Left renal cortex interstitium (tissue), 4 donors: ENCODE measurements at regions not wholly inside any gene's neighbourhood (a gene's known extent, or its start where the extent isn't known, plus 50 kb on each side); places are given as distances from the start of the nearest gene placed in this dataset.
A peak's percentile ranks its signal among the peaks of the same experiment; 100 is the strongest.
"Not testable (repeated sequence)": the region's sequence is repeated elsewhere in the genome, so short reads cannot be mapped to it uniquely, and the experiment has no call there.

ENCODE experiments used
- DNase-seq, 4 donors: peaks; one replicate each; pipeline ENCODE4 v3.0.0-alpha.2; 2013; ENCODE audit warnings: low read depth in 4 of 4, low spot score in 2 of 4, missing footprints in 1 of 4

- DNase-seq: no peak
Measured at GRCh38 chr9:135192686-135193085, 105.2 kb downstream of the OLFM1 start.

GRCh38 chr9:135195975-135196374 lies 108.5 kb downstream of the OLFM1 start:
- DNase-seq: not testable (repeated sequence)

DNA sequence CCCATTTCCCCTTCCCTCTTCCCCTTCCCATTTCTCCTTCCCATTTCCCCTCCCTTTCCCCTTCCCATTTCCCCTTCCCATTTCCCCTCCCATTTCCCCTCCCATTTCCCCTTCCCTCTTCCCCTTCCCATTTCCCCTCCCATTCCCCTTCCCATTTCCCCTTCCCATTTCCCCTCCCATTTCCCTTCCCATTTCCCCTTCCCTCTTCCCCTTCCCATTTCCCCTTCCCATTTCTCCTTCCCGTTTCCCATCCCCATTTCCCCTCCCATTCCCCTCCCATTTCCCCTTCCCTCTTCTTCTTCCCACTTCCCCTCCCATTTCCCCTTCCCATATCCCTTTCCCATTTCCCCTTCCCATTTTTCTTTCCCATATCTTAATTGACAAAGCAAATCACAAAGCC lies 109.0 kb downstream of the OLFM1 start:
- no peak for DNase-seq

- no peak for DNase-seq
Measured at GRCh38 chr9:135198144-135198543, 110.7 kb downstream of the OLFM1 start.

DNA sequence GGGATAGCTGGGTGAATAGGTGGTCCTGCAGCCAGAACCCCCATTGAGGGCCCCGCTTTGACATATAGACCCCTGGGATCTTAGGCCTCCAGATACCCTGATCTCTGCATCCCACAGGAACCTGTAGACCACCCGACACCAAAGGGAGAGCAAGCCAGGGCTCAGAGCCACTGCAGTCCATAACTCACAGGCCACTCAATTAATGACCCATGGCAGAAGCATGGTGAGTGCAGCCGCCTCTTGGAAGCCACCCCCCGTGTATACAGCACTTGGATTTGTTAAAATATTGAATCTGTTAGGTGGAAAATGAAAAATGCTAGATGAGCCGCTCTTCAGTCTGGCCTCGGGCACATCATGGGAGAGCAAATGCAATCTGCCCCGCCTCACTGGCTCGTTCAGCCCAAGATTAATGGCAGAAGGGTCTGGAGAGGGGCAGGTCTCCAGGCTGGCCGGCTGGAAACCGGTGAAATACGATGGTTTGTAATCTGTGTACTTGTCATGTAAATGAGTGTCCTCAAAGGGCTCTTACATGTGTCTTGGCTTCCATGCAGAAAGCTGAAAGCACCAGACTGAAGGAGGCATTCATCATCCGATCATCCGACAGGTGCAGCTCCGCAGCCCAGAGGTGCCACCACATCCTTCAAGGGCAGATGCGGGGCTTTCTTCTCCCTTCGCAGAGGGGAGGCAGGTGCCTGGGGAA lies 111.3 kb downstream of the OLFM1 start:
- DNase-seq: no peak

DNA sequence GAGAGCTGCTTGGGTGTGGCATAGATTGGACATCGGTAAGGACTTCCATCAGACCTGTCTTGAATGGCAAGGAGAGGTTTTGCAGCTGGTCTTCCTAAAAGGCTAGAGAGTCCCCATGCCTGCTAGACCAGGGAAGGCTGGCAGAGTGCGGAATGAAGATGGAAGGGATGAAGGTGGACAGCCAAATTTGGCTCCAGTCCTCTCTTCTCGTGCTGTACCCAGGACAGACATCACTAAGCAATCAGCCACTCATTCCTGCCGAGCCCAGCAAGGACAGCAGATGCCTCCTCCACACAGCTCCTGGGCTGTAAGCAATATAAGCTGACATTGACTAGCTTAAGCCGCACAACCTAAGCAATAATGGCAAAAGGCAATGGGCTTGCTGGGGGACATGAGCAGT lies 112.0 kb downstream of the OLFM1 start:
- DNase-seq: no peak

DNA sequence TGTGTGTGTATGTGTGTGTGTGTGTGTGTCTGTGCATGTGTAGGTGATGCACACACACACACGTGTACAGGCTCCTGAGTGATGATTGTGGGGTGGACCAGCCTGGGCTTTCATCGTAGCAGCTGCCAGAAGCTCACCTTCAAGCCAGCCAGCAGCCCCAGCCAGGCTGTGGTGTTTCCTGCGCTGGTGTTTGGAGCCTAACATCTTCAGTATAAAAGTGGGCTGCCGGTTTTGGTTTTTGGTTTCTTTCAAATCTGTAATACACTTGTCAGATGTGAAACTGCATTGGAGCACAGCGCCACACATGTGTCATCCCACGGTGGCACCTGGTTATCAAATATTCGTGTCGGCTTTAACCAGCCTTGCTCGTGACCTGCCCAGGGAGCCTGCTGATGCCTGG lies 114.2 kb downstream of the OLFM1 start:
- DNase-seq: no peak

GRCh38 chr9:135204177-135204576 lies 116.7 kb downstream of the OLFM1 start:
- DNase-seq: no peak

GRCh38 chr9:135209136-135209535 lies 121.7 kb downstream of the OLFM1 start:
- no peak for DNase-seq

DNA sequence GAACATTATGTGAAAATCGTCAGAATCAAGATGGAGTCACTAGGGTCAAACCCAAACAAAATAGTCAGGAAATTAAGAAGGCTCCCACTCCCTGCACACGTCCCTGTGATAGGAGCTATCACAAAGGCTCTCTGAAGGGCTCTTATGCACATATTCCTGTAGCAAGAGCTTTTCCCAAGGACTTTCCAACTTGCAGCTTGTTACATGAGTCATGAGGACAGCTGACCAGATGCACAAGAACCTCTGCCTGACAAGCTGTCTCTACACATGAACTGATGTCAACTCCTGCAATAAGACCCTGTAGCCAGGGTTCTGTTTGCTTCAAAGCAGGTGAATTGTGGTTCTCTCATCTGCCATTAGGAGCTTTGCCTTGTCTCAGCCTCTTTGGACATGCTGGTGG lies 122.4 kb downstream of the OLFM1 start:
- no peak for DNase-seq

DNA sequence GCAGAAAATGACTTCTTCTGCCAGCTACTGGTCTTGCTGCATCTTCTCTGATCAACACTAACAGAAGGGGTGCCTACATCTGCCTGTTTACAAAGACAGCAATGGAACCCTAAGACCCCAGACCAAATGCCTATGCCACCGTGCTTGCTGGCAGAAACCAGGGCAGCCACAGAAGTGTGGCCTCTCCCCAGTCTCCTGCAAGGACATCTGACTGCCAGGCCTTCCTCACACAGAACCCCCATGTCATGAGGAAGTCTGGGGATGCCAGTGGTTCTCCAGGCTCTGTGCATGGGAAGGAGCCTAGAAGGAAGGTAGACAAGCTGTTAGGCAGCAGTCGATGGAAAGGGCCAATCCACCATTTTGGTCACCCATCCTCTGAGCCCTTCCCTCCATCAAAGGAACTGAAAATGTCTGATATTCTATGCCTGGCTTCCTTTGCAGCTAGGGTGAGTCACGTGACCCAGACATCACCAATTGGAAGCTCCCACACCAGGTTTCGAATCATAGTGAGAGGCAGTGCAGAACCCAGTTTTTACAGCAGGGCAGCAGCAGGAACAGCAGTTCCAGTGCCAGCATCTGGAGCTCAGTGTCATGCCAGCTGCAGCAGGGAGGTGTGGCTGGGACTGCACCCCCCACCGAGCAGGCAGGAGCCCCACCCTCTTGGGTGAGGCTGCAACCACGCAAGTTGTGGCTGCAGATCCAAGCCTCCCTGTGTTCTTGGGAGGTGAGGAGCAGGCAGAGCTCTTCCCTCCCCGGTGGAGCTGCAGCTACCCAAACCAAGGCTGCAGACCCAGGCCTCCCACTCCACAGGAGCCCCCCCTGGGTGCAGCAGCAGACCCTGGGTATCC lies 123.4 kb downstream of the OLFM1 start:
- DNase-seq: no peak

DNA sequence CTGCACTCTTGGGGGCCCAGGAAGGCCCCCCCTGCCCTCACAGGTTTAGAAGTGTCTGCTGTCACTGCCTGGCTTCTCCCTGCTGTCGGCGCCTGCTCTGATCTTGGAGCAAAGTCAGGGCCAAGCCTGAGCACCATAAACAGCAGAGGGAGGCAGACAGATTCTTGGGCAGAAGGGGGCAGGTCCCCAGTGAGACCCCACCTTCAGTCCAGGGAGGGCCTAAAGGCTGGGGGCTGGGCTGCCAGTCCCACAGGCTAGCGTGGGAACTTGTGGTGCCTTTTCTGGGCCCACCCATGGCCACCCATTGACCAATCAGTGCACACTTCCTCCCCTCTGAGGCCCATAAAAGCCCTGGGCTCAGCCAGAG lies 124.0 kb downstream of the OLFM1 start:
- DNase-seq: no peak

DNA sequence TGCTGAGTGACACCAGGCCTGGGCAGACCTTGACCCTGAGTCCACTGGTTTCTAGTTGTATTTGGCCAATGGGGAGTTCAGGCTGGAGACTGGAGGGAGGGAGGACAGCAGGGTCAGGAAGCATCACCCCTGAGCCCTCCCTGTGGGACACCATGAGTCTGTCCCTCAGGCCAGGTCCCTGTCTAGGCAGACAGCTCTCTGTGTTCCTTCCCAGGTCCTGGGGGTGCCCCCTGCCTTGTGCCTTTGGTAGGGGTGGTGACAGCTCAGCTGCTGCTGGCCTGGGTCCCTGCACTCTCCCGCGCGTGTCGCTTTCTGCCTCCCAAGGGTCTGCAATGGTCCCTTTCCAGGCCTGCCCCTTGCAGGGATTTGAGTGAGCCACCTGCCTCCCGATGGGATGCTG lies 125.5 kb downstream of the OLFM1 start:
- no peak for DNase-seq

DNA sequence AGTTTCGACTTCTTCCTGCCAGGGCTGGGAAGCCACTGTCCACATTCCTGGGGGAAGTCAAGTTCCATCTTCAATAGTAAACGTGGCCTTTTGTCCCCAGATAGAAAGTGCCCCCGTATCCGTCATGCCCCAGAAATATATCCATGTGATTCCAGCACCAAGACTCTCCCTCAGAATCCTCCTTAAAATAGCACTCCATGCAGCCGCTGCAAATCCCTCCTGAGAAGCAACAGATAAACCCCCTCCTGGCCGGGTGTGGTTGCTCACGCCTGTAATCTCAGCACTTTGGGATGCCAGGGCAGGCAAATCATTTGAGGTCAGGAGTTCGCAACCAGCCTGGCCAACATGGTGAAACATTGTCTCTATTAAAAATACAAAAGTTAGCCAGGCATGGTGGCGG lies 126.1 kb downstream of the OLFM1 start:
- no peak for DNase-seq

GRCh38 chr9:135214054-135214640 lies 126.7 kb downstream of the OLFM1 start:
- no peak for DNase-seq

GRCh38 chr9:135214706-135215105 lies 127.2 kb downstream of the OLFM1 start:
- no peak for DNase-seq

DNA sequence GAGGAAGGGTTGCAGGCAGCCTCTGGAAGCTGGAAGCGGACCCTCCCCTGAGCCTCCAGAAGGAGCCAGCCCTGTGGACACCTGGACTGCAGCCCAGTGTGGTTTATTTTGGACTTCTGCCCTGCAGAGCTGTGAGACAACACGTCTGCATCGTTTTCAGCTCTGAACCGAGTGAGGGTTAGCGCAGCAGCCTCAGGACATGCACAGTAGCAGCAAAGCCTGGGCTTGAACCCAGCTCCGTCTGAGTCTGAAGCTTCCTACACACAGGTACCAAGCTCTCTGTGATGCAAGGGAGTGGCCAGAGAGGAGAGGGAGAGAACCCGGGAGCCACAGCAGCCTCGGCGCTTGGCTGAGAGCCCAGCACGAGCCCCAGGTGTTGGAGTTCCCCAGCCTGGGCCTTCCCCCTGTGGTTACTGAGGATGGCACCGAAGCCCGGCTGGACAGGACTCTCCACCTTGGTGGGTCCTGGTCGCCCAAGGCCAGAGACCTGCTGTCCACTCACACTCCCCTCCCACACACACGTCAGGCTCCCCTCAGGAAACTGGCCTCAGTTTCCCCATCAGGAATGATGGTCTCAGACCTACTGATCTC lies 128.2 kb downstream of the OLFM1 start:
- DNase-seq: peak in 1 of 4 donors; percentile 49

- no peak for DNase-seq
Measured at GRCh38 chr9:135216236-135216635, 128.8 kb downstream of the OLFM1 start.

- DNase-seq: no peak
Measured at GRCh38 chr9:135216791-135217441, 129.4 kb downstream of the OLFM1 start.

GRCh38 chr9:135217836-135218235 lies 130.4 kb downstream of the OLFM1 start:
- no peak for DNase-seq
